ENCODE measurements at regions not wholly inside any gene's neighbourhood (a gene's known extent, or its start where the extent isn't known, plus 50 kb on each side); places are given as distances from the start of the nearest gene placed in this dataset.

GRCh38 chr20:60869625-60870024 is 382.4 kb upstream of the CDH4 start:
- Mint-ChIP-seq H3K27ac (no peak overlapping the region), H3K4me3 (no peak overlapping the region), H3K27me3 (no peaks in the 10 kb centered on the region), H3K4me1 (ENCODE audit: low read depth) (no peaks in the 10 kb centered on the region), H3K36me3 (ENCODE audit: low read depth) (no peaks in the 10 kb centered on the region), H3K9me3 (no peaks in the 10 kb centered on the region)
- H3K36me3 ChIP-seq (ENCODE audit: insufficient read depth, low read length), result no peaks in the 10 kb centered on the region
- no peak overlapping the region for H3K4me3 ChIP-seq (ENCODE audit: low read length)
- TF ChIP-seq CTCF (IDR thresholded peaks at IDR 0.05), result no peak
- ATAC-seq (ENCODE audit: poor library complexity) (no peak), DNase-seq (no peak)
- ChIA-PET CTCF (no interaction called here), POLR2A (no interaction called here)
- no peaks in the 10 kb centered on the region for H3K4me1 ChIP-seq (ENCODE audit: insufficient read depth, low read length)
- intact Hi-C loops (cut with DNase I, micrococcal nuclease), result no loop called here
- H3K27me3 ChIP-seq (ENCODE audit: control insufficient read depth in 1 of 2, insufficient read depth in 2 of 2, low read length in 2 of 2), result no peaks in the 10 kb centered on the region
- H3K27ac ChIP-seq (ENCODE audit: low read depth in 1 of 2, low read length in 2 of 2), result no peak overlapping the region
- H3K9me3 ChIP-seq (ENCODE audit: control insufficient read depth in 1 of 2, insufficient read depth in 1 of 2, low read length in 2 of 2), result peaks cover 0 to 15% of the 10 kb centered on the region in 2 experiments

- Histone ChIP-seq H3K36me3 (ENCODE audit: insufficient read depth, low read length) (no peaks in the 10 kb centered on the region), H3K9me3 (ENCODE audit: control insufficient read depth in 1 of 2, insufficient read depth in 1 of 2, low read length in 2 of 2) (peaks cover 0 to 15% of the 10 kb centered on the region in 2 experiments), H3K27ac (ENCODE audit: low read depth in 1 of 2, low read length in 2 of 2) (no peak overlapping the region), H3K4me1 (ENCODE audit: insufficient read depth, low read length) (no peaks in the 10 kb centered on the region), H3K4me3 (ENCODE audit: low read length) (no peak overlapping the region), H3K27me3 (ENCODE audit: control insufficient read depth in 1 of 2, insufficient read depth in 2 of 2, low read length in 2 of 2) (no peaks in the 10 kb centered on the region)
- no peaks in the 10 kb centered on the region for H3K36me3 Mint-ChIP-seq (ENCODE audit: low read depth)
- no peak for DNase-seq
- ATAC-seq (ENCODE audit: poor library complexity), result no peak
- H3K4me3 Mint-ChIP-seq, result no peak overlapping the region
- ChIA-PET POLR2A (no interaction called here), CTCF (no interaction called here)
- H3K27ac Mint-ChIP-seq, result no peak overlapping the region
- no peak for TF ChIP-seq CTCF (IDR thresholded peaks at IDR 0.05)
- H3K4me1 Mint-ChIP-seq (ENCODE audit: low read depth), result no peaks in the 10 kb centered on the region
- H3K9me3 Mint-ChIP-seq, result no peaks in the 10 kb centered on the region
- intact Hi-C loops (cut with DNase I, micrococcal nuclease), result no loop called here
- H3K27me3 Mint-ChIP-seq, result no peaks in the 10 kb centered on the region
Observed at GRCh38 chr20:60870040-60870439, 382.0 kb upstream of the CDH4 start.

- no peaks in the 10 kb centered on the region for H3K27me3 ChIP-seq (ENCODE audit: control insufficient read depth in 1 of 2, insufficient read depth in 2 of 2, low read length in 2 of 2)
- Mint-ChIP-seq H3K27ac (no peak overlapping the region), H3K9me3 (no peaks in the 10 kb centered on the region), H3K4me1 (ENCODE audit: low read depth) (no peaks in the 10 kb centered on the region), H3K36me3 (ENCODE audit: low read depth) (no peaks in the 10 kb centered on the region), H3K27me3 (no peaks in the 10 kb centered on the region), H3K4me3 (no peak overlapping the region)
- H3K9me3 ChIP-seq (ENCODE audit: control insufficient read depth in 1 of 2, insufficient read depth in 1 of 2, low read length in 2 of 2), result peaks cover 0 to 15% of the 10 kb centered on the region in 2 experiments
- no peaks in the 10 kb centered on the region for H3K36me3 ChIP-seq (ENCODE audit: insufficient read depth, low read length)
- POLR2A ChIA-PET, result no interaction called here
- no peak for TF ChIP-seq CTCF (IDR thresholded peaks at IDR 0.05)
- no peaks in the 10 kb centered on the region for H3K4me1 ChIP-seq (ENCODE audit: insufficient read depth, low read length)
- intact Hi-C loops (cut with DNase I, micrococcal nuclease), result no loop called here
- H3K4me3 ChIP-seq (ENCODE audit: low read length), result no peak overlapping the region
- H3K27ac ChIP-seq (ENCODE audit: low read depth in 1 of 2, low read length in 2 of 2), result no peak overlapping the region
- CTCF ChIA-PET, result interaction anchor here (1.5 kb wide), 1 partner anchor 11 kb away, joined by 4 read pairs; no protein-coding TSS in a partner anchor
- no peak for DNase-seq
- no peak for ATAC-seq (ENCODE audit: poor library complexity)
Observed at GRCh38 chr20:60872224-60872623, 379.8 kb upstream of the CDH4 start.

Measured in CD4-positive, alpha-beta T cell (primary cell).